ENCODE measurements at regions not wholly inside any gene's neighbourhood (a gene's known extent, or its start where the extent isn't known, plus 50 kb on each side); places are given as distances from the start of the nearest gene placed in this dataset.

DNA sequence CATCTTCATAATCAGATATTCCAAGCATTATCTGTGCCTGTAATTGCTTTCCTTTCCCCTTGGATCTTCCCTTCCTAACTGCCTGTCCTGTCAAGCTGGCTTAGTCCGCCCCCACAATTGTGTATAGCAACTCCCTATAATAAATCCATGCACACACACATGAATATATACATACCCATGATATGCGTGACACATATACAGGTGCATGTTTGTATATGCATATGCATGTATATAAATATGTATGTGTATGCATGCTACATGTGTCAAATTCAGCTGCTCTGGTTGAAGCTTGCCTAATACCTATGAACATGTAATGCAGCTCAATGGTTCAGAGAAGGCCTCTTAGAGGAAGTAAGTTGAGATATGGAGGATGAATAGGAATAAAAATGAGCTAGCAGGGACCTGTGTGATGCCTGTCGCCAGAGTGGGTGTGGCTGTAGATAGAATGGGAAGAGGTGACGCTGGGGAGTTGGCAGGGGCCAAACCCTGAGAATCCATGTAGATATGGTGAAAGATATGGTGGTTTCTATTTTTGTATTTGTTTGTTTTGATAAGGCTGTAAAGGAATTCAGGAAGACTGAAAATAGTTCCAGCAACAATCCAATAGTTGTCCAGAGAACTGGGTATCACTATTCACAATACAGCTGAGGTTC lies 595.0 kb upstream of the BOD1L1 start:
- DNase-seq (ENCODE audit: extremely low read depth in 1 of 2, low read depth in 1 of 2): no peak

DNA sequence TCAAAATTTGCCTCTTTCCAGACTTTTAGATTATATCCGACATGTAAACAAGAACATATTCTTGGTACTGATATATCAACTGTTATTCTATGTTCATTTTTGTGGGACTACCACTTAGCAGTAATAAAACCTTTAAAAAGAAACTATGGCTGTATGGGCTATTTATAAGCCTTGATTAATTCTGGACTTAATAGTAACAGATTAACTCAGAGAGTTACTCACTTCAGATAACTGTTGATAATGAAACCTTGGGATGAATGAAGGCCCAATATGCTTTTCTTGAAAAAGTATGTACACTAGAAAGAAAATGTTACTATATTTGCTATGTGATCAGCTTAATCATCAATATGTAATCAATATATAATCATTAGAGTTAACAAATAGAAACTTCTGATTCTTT lies 595.9 kb upstream of the BOD1L1 start:
- DNase-seq (ENCODE audit: extremely low read depth in 1 of 2, low read depth in 1 of 2): no peak

DNA sequence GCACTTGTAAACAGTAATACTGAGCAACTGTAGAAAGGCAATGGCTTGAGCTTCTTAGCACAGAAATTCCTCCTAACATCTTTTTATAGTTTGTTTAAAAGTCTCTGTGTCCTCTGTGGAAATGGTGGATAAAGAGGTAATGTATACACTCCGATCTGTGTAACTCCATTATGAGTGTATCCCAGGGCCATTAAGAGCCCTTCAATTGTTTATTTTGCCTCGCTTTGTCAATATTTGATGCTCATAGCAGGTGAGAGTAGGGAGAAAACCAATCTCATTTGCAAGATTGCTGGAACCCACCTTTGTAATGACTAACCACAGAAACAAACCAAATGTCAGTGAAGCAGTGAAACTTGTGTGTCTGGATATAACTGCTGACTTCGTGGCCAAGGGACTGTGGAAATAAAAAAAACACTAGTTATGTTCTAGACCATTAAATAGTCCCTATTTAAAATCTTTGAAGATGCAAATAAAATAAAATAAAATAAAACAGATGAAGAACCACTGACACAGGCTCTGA lies 598.2 kb upstream of the BOD1L1 start:
- DNase-seq (ENCODE audit: extremely low read depth in 1 of 2, low read depth in 1 of 2): no peak

DNA sequence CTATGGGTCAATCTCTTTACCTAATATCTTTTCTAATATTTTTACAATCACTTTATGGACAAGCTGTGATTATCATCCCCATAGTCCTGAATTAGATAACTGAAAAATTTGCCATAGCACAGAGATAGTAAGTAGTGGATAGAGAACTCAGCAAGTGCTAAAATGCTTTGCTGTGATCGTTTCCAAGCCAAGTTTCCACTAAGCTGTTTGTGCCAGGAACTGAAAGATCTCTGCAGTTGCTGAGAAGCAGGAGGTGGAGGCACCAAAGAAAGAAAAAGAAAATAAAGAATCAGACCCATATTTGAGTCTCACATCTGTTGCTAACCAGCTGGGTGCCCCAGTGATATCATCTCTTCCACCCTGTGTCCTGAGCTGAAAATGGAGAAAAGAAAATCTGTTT lies 605.6 kb upstream of the BOD1L1 start:
- DNase-seq (ENCODE audit: extremely low read depth in 1 of 2, low read depth in 1 of 2): no peak

DNA sequence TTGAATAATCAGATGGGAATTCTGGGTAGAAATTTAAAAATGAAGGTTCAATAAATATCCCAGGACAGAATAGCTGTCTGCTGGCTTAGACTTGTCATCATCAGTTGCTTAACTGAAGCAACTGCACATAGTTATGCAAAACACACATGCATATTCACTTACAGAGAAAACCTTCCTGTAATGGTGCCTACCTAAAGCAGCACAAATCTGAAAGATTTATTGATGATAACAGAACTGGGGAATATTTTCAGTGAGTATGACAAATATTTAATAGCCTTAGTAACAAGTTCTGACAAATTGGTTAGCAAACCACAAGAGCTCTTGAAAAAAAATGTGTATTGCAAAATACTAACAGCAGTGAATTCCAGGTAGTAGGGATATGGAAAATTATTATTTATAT lies 606.8 kb upstream of the BOD1L1 start:
- DNase-seq (ENCODE audit: extremely low read depth in 1 of 2, low read depth in 1 of 2): no peak

DNA sequence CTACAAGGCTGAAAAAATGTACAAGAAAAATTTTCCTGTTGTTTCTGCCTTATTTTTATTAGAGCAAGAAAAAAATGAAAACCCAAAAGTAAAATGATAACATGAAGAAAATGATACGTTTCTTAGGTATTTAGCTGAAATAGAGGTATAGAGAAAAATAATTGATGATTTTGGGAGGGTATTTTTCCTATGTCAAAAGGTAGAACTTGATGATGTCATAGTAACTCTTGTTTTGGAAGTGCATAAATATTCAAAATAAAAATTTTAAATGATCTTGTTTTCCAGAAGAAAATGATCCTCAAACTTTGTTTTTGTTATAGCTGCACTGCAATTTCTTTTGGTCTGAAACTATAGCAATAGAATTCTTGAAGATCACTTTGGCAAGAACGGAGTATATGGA lies 608.8 kb upstream of the BOD1L1 start:
- no peak for DNase-seq (ENCODE audit: extremely low read depth in 1 of 2, low read depth in 1 of 2)

DNA sequence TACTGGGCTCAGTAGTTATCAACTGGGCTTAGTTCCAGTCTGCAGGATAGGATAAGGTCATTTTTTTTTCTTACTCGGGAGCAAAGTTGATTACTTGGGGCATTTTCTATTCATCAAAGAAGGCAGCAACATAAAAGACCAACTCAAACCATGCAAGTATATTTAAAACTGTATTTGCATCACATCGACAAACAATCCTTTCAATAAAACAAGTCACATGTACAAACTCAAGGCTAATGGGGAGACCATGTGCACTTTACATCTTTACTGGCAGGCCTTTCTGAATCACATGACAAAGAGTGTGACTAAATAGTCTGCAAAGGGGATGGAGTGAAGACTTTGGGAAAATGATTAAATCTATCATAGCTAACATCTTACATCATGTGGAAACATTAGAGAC lies 610.4 kb upstream of the BOD1L1 start:
- no peak for DNase-seq (ENCODE audit: extremely low read depth in 1 of 2, low read depth in 1 of 2)

DNA sequence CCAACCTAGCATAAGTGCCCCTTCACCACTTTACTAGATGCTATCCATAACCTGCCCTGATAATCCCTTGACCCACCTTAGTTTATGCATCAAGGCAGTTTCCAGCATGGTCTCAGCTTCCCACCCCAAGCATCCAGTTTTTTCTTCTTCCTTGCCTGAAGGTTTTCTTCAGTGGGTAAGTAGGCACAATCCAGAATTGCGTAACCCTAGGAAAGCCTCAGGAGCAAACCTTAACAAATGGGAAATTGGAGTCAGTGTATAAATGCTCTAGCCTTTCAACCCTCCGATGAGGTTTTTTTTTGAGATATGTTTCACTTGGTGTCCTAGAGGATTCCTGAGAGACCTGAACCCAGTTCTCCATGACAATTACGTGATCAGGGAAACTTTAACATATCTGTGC lies 614.0 kb upstream of the BOD1L1 start:
- DNase-seq (ENCODE audit: extremely low read depth in 1 of 2, low read depth in 1 of 2): no peak

DNA sequence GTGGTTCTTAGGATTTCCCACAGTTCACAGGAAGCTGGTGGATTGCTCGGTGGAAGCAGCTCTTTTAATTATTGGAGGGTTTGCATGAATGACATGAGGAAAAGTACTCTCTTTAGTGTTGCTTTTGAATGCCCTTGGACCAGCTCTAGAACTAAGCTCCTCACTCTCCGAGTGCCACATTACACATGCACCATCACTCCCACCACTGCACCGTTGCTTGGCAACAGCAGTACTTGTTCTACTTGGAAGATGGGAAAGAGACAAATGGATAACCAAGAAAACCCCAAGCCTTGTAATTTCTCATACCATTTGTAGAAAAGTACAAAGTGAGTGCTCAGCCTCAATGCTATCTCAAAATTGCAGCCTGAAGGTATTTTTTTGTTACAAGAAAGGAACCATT lies 620.2 kb upstream of the BOD1L1 start:
- no peak for DNase-seq (ENCODE audit: extremely low read depth in 1 of 2, low read depth in 1 of 2)

DNA sequence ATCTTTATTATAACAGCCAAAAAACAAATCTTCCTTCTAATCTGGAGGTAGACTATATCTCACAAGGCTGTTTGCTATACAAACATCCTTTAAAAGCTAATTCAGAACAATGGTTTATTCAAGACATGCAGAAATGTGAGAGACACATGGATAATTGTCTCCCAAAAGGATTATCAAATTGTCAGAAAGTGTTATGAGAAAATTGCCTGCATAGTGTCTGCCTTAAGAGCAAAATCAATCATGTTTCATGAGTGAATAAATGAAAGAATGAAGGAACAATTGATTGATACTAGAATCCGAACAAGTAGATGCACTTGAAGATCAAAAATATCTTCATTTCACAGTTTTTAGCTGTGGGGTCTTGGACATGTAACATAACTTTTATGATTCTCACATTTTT lies 621.7 kb upstream of the BOD1L1 start:
- no peak for DNase-seq (ENCODE audit: extremely low read depth in 1 of 2, low read depth in 1 of 2)

DNA sequence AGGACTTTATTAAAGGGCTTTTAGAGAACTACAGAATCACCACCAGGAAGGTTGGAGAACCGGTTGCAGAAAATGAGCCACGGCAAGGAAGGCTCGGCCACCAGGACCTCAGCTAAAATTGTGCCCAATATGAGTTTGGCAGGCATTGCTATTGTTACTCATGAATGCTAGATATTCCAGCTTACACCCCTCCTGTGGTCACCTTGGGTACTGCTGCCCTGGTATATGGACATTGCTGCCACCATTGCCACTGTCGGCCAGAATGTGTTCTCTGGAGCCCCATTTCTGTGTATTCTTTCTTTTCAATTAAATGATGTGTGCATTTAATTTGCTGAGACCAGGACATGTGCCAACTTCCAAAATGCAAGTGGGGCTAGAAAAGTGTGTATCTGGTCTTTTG lies 626.7 kb upstream of the BOD1L1 start:
- DNase-seq (ENCODE audit: extremely low read depth in 1 of 2, low read depth in 1 of 2): no peak

DNA sequence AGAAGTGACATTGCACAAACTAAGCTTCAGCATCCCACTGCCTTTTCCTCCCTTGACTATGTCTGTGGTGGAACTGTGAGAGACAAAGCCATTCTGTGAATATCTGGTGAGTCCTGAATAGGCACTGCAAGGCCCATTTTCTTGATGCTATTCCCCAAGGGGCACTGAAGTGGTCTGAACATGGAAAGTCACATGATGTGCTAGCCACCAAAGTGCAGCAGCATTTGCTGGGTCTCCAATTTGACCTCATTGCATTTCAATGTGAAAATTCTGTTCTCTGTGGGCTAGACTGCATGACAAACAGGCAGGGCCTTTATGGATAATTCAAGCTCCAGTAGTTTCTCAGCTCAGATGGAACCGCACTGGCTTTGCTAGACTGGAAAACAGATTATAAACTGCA lies 627.4 kb upstream of the BOD1L1 start:
- no peak for DNase-seq (ENCODE audit: extremely low read depth in 1 of 2, low read depth in 1 of 2)

DNA sequence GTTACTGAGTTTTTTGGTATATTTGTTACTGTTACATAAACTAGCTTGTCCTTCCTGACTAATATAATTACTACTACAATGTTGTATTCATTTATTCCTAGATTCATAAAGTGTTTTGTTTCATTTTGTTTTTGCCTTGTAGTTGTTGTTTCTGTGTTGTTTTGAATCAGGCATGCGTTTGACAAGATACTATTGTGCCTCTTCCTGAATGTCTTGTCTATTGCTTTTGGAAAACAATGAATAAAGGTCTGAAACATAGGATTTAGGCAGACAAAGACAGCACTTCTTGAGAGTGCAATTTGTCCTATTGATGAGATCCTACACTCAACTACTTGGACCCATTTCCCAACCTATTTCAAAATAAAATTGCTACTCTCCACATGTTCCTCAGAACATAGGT lies 630.4 kb upstream of the BOD1L1 start:
- DNase-seq (ENCODE audit: extremely low read depth in 1 of 2, low read depth in 1 of 2): no peak

DNA sequence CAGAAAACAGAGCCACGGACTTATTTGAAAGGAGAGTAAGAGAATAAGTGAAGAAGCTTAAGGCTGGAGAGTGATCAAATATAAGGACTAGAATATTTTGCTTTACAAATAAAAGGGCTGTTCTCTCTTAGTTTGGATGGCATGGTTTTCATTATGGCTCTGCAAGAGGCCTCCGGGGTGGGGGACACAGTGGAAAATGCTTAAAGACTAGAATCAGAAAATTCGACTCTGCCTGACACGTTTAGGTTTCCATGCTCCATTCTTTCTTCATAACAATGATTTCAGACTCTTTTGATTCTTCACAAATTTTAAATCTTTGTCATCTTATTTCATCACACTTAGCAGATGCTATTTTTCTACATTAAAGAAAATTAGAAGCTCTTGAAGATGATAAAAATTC lies 632.4 kb upstream of the BOD1L1 start:
- no peak for DNase-seq (ENCODE audit: extremely low read depth in 1 of 2, low read depth in 1 of 2)

DNA sequence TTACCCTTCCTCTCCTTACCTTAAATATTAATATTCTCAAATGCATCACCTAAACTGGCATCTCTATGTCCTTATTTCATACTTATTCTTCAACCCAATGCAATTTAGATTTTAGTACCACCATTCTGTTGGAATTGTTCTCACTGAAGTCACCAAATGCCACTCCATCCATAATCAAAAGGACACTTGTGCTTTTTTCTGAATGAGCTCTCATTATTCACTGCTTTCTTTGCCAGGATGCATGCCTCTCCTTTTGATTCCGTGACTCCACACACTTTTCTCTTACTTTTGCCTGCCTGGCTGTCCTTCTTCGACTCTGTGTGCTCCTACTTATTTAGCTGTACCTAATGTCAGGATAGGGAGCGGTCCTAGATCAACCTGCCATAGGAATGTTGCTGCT lies 633.1 kb upstream of the BOD1L1 start:
- DNase-seq (ENCODE audit: extremely low read depth in 1 of 2, low read depth in 1 of 2): no peak

DNA sequence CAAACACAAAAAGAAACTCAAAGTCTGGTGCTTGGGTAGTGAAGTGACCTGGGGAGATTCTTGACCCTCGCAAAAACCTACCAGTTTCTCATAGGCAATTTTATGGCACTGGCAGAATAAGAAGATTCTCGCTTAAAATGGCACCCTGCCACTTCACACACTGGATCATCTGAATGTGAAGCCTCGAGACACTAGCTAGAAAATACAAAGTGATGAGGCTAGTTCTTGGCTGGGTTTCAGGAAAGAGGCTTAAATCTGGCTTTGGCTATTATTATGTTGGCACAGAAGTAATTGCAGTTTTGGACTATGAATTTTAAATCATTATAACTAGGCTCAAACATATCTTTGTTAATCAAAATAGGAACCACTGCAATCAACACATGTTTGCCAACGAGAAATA lies 634.7 kb upstream of the BOD1L1 start:
- DNase-seq (ENCODE audit: extremely low read depth in 1 of 2, low read depth in 1 of 2): no peak

DNA sequence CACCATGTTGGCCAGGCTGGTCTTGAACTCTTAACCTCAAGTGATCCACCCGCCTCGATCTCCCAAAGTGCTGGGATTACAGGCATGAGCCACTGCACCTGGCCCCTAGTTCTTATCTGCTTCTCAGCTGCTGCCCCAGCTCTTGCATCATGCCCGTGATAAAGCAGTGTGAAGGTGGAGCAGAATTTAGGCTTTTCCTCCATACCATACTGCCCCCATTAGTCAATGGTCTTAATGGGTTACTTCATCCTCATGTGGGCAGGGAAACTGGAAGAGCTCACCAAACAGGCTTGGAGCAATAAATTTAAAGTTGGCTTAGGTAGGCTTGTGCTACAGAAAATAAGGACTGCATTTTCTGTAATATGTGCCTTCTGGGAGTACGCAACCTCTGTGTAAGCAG lies 636.9 kb upstream of the BOD1L1 start:
- DNase-seq (ENCODE audit: extremely low read depth in 1 of 2, low read depth in 1 of 2): no peak

DNA sequence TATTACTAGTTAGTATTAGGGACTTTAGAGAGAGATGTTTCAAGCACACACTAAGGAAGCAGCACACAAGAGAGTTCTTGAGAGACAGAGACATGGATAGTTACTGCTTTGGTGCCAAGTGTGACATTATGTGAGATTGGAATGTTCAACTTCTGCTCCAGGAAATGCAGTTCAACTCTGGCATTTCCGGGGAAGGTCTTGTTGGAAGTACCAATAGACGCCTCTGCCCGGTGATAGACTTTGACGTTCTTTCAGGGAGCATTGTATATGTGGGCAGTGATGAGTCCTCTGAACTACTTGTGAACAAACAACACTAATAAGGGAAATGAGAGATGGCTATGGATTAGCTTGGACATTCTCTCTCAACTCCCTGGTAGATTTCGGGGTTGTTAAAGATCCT lies 638.1 kb upstream of the BOD1L1 start:
- DNase-seq (ENCODE audit: extremely low read depth in 1 of 2, low read depth in 1 of 2): no peak

DNA sequence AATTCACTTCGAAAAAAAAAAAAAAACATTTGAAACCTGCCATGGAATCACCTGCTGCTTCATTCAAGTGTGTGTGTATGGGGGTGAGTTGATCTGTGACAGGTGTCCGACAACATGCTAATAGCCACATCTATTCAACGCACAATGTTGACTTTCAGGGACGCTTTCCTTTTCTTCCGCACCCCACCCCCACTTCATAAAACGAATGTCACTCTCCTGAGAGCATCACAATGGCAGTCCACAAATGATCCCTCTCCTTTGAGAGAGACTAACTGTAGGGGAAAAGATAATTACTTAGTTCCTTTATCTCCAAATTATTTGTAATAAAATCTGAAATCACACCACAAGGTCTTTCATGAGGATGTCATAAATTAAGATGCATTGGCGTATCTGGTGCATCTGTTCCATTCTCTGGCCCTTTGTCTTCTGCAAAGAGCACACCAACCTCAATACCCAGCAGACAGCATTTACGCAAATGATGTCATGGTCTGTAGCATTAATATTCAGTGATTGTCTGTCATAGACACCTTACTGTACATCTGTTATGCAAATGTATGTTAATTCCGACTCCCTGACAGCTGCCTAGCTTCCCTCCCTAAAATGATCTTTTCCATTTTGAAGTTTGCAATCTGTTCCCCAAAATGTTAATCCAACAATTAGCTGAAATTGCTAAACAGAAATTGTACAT lies 640.0 kb upstream of the BOD1L1 start:
- no peak for DNase-seq (ENCODE audit: extremely low read depth in 1 of 2, low read depth in 1 of 2)

DNA sequence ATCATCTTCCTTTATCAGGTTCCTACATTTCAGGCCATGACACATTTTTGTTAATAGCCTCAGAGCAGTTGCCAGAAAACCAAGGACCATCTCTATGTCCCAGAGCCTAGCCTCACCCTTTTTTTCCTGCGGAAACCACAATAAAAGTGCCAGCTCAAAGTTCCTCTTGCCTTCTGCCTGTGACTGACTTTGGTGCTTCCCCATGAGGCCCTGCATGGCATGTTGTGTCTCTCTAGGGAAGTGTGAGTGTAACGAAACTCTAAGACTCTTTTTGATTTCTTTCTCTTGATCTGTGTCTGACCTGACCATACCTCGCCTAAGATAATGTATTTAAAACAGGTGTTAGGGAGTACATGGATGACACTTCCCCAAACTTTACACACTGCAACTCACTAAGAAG lies 642.3 kb upstream of the BOD1L1 start:
- no peak for DNase-seq (ENCODE audit: extremely low read depth in 1 of 2, low read depth in 1 of 2)

DNA sequence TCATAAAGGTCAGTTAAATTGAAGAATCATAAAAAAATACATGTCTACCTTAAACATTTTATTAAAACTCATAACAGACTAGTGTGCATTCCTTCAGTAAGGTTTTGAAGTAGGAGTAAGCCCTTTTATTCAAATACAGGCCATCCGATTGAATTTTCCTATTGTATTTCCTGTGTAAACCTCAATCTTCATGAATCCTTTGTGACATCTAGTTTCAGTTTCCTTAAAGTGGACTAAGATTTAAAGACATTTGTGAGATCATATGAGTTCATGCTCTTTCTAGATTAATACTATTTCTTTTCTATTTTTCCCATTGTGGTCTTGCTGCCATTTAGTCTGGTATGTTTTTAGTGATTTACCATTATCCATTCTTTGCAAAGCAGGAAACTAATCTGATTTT lies 644.7 kb upstream of the BOD1L1 start:
- no peak for DNase-seq (ENCODE audit: extremely low read depth in 1 of 2, low read depth in 1 of 2)

DNA sequence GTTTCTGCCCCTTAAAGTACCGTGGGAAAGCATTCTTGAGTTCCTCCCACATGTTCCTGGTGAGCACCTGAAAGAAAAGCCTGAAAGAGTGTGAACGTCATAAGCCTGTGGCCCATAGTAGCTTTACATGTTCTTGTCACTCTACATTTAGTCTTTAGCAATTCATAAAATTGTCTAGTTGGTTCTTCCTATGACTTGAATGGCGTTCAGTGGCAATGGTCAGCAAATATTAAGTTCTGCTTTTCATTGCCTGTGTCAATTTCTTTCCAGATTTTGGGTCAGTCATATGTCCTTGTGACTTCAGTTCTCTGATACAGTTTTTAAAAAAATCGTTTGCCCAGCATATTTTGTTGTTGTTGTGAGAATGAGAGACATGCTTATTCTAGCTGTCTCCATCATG lies 650.0 kb upstream of the BOD1L1 start:
- DNase-seq (ENCODE audit: extremely low read depth in 1 of 2, low read depth in 1 of 2): no peak

DNA sequence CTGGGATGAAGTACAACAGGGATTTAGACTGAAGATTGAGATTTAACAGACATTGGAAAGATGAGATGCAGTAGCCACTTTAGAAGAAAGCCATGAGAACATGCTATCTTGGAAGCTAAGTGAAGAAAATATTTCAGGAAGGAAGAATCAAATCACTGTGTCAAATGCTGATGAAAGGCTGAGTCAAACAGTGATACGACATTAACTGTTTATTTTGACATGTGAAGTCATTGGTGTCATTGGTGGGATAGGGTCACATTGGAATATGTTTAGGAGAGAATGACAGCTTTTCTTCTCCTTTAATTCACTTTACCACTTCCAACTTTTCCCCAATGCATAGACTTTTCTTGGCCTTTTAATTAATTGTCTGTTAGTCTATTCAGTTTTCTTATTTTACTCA lies 653.0 kb upstream of the BOD1L1 start:
- no peak for DNase-seq (ENCODE audit: extremely low read depth in 1 of 2, low read depth in 1 of 2)

Measured in stimulated activated CD8-positive, alpha-beta memory T cell treated with anti-CD3 and anti-CD28 coated beads, Interleukin-7, amount 100 ng/mL, for 48 hours (primary cell).